ENCODE measurements at regions not wholly inside any gene's neighbourhood (a gene's known extent, or its start where the extent isn't known, plus 50 kb on each side); places are given as distances from the start of the nearest gene placed in this dataset.

GRCh38 chr5:164560216-164560615, 1054.8 kb downstream of the MAT2B start:
- DNase-seq, result no peak

GRCh38 chr5:164561933-164562872, 1056.8 kb downstream of the MAT2B start:
- no peak for DNase-seq

- DNase-seq, result no peak
Measured at GRCh38 chr5:164563370-164563769, 1058.0 kb downstream of the MAT2B start.

- DNase-seq, result peak; percentile 50
Measured at GRCh38 chr5:164573397-164573796, 1068.0 kb downstream of the MAT2B start.

- DNase-seq, result no peak
Measured at GRCh38 chr5:164577201-164577600, 1071.8 kb downstream of the MAT2B start.

- DNase-seq, result no peak
Measured at GRCh38 chr5:164577742-164578141, 1072.3 kb downstream of the MAT2B start.

- DNase-seq, result no peak
Measured at GRCh38 chr5:164578401-164578800, 1073.0 kb downstream of the MAT2B start.

- peak; percentile 48 for DNase-seq
Measured at GRCh38 chr5:164578911-164579310, 1073.5 kb downstream of the MAT2B start.

GRCh38 chr5:164580155-164580554, 1074.7 kb downstream of the MAT2B start:
- no peak for DNase-seq

GRCh38 chr5:164581889-164582288, 1076.5 kb downstream of the MAT2B start:
- no peak for DNase-seq

- no peak for DNase-seq
Measured at GRCh38 chr5:164593982-164594381, 1088.6 kb downstream of the MAT2B start.

- peak; percentile 71 for DNase-seq
Measured at GRCh38 chr5:164597293-164597900, 1092.0 kb downstream of the MAT2B start.

- DNase-seq, result peak; percentile 36
Measured at GRCh38 chr5:164600274-164600673, 1094.9 kb downstream of the MAT2B start.

- no peak for DNase-seq
Measured at GRCh38 chr5:164600929-164601535, 1095.6 kb downstream of the MAT2B start.

GRCh38 chr5:164608507-164608906, 1103.1 kb downstream of the MAT2B start:
- no peak for DNase-seq

GRCh38 chr5:164610374-164610773, 1105.0 kb downstream of the MAT2B start:
- DNase-seq, result no peak

- no peak for DNase-seq
Measured at GRCh38 chr5:164614707-164615106, 1109.3 kb downstream of the MAT2B start.

GRCh38 chr5:164617290-164617689, 1111.9 kb downstream of the MAT2B start:
- DNase-seq, result no peak

GRCh38 chr5:164627021-164627420, 1121.6 kb downstream of the MAT2B start:
- peak; percentile 10 for DNase-seq

GRCh38 chr5:164636456-164636855, 1131.0 kb downstream of the MAT2B start:
- no peak for DNase-seq

- no peak for DNase-seq
Measured at GRCh38 chr5:164637931-164638521, 1132.6 kb downstream of the MAT2B start.

- DNase-seq, result peak; percentile 17
Measured at GRCh38 chr5:164649266-164649665, 1143.8 kb downstream of the MAT2B start.

- DNase-seq, result no peak
Measured at GRCh38 chr5:164650427-164650826, 1145.0 kb downstream of the MAT2B start.
